H7 (cell line): ENCODE measurements at regions not wholly inside any gene's neighbourhood (a gene's known extent, or its start where the extent isn't known, plus 50 kb on each side); places are given as distances from the start of the nearest gene placed in this dataset.
"Not testable (repeated sequence)": the region's sequence is repeated elsewhere in the genome, so short reads cannot be mapped to it uniquely, and the experiment has no call there.

ENCODE experiments used
- DNase-seq: peaks from one replicate; pipeline ENCODE4 v3.0.0; 2012
- H3K27me3 ChIP-seq: 2 replicates; pipeline ENCODE4 v1.6.0; 2011; ENCODE audit warnings: mild to moderate bottlenecking, low read length; ENCODE audit not compliant: control insufficient read depth, insufficient read depth
- H3K36me3 ChIP-seq: replicated peaks from 2 replicates; pipeline ENCODE4 v1.5.1; 2011; ENCODE audit warnings: low read length; ENCODE audit not compliant: control insufficient read depth, insufficient read depth
- H3K4me3 ChIP-seq: 2 replicates; pipeline ENCODE4 v1.5.1; 2011; ENCODE audit warnings: low read depth, mild to moderate bottlenecking, control low read depth, low read length, moderate library complexity; ENCODE audit not compliant: insufficient read depth

- no peak for DNase-seq
- Histone ChIP-seq H3K36me3 (no peaks in the 10 kb centered on the region), H3K4me3 (no peak overlapping the region), H3K27me3 (no peaks in the 10 kb centered on the region)
Measured at GRCh38 chr6:139967497-139967896, 593.0 kb upstream of the CITED2 start.

- no peak for DNase-seq
- Histone ChIP-seq H3K36me3 (no peaks in the 10 kb centered on the region), H3K27me3 (no peaks in the 10 kb centered on the region), H3K4me3 (no peak overlapping the region)
Measured at GRCh38 chr6:139965393-139965792, 590.9 kb upstream of the CITED2 start.

GRCh38 chr6:139964737-139965136 is 590.3 kb upstream of the CITED2 start:
- no peaks in the 10 kb centered on the region for H3K27me3 ChIP-seq
- H3K36me3 ChIP-seq = no peaks in the 10 kb centered on the region
- DNase-seq = no peak
- no peak overlapping the region for H3K4me3 ChIP-seq

- Histone ChIP-seq H3K4me3 (no peak overlapping the region), H3K36me3 (no peaks in the 10 kb centered on the region), H3K27me3 (no peaks in the 10 kb centered on the region)
- DNase-seq = no peak
Measured at GRCh38 chr6:139962654-139963347, 588.4 kb upstream of the CITED2 start.

GRCh38 chr6:139961190-139961589 is 586.7 kb upstream of the CITED2 start:
- no peak overlapping the region for H3K4me3 ChIP-seq
- no peaks in the 10 kb centered on the region for H3K36me3 ChIP-seq
- H3K27me3 ChIP-seq = no peaks in the 10 kb centered on the region
- DNase-seq = no peak

- no peaks in the 10 kb centered on the region for H3K27me3 ChIP-seq
- no peaks in the 10 kb centered on the region for H3K36me3 ChIP-seq
- DNase-seq = no peak
- H3K4me3 ChIP-seq = no peak overlapping the region
Measured at GRCh38 chr6:139960671-139961070, 586.2 kb upstream of the CITED2 start.

GRCh38 chr6:139955366-139956155 is 581.1 kb upstream of the CITED2 start:
- Histone ChIP-seq H3K4me3 (no peak overlapping the region), H3K27me3 (no peaks in the 10 kb centered on the region), H3K36me3 (no peaks in the 10 kb centered on the region)
- no peak for DNase-seq

- no peak for DNase-seq
- H3K27me3 ChIP-seq = no peaks in the 10 kb centered on the region
- no peaks in the 10 kb centered on the region for H3K36me3 ChIP-seq
- H3K4me3 ChIP-seq = no peak overlapping the region
Measured at GRCh38 chr6:139954463-139955071, 580.1 kb upstream of the CITED2 start.

GRCh38 chr6:139953780-139954179 is 579.3 kb upstream of the CITED2 start:
- not testable (repeated sequence) for H3K36me3 ChIP-seq, H3K4me3 ChIP-seq, H3K27me3 ChIP-seq, DNase-seq

GRCh38 chr6:139951172-139951571 is 576.7 kb upstream of the CITED2 start:
- no peak overlapping the region for H3K4me3 ChIP-seq
- H3K27me3 ChIP-seq = no peaks in the 10 kb centered on the region
- H3K36me3 ChIP-seq = no peaks in the 10 kb centered on the region
- DNase-seq = no peak

GRCh38 chr6:139944976-139945375 is 570.5 kb upstream of the CITED2 start:
- H3K4me3 ChIP-seq = no peak overlapping the region
- no peak for DNase-seq
- H3K36me3 ChIP-seq = no peaks in the 10 kb centered on the region
- H3K27me3 ChIP-seq = no peaks in the 10 kb centered on the region

GRCh38 chr6:139944131-139944530 is 569.7 kb upstream of the CITED2 start:
- H3K4me3 ChIP-seq = no peak overlapping the region

GRCh38 chr6:139943391-139943790 is 568.9 kb upstream of the CITED2 start:
- Histone ChIP-seq H3K27me3 (no peaks in the 10 kb centered on the region), H3K36me3 (no peaks in the 10 kb centered on the region), H3K4me3 (no peak overlapping the region)
- DNase-seq = no peak

More at GRCh38 chr6:139944131-139944530, 569.7 kb upstream of the CITED2 start:
- no peaks in the 10 kb centered on the region for H3K36me3 ChIP-seq
- no peaks in the 10 kb centered on the region for H3K27me3 ChIP-seq
- no peak for DNase-seq

GRCh38 chr6:139942331-139942730 is 567.9 kb upstream of the CITED2 start:
- H3K27me3 ChIP-seq = no peaks in the 10 kb centered on the region
- no peaks in the 10 kb centered on the region for H3K36me3 ChIP-seq
- no peak overlapping the region for H3K4me3 ChIP-seq
- no peak for DNase-seq

- no peaks in the 10 kb centered on the region for H3K27me3 ChIP-seq
- DNase-seq = no peak
- H3K4me3 ChIP-seq = no peak overlapping the region
- H3K36me3 ChIP-seq = no peaks in the 10 kb centered on the region
Measured at GRCh38 chr6:139941826-139942225, 567.4 kb upstream of the CITED2 start.
